ENCODE measurements at regions not wholly inside any gene's neighbourhood (a gene's known extent, or its start where the extent isn't known, plus 50 kb on each side); places are given as distances from the start of the nearest gene placed in this dataset.

DNA sequence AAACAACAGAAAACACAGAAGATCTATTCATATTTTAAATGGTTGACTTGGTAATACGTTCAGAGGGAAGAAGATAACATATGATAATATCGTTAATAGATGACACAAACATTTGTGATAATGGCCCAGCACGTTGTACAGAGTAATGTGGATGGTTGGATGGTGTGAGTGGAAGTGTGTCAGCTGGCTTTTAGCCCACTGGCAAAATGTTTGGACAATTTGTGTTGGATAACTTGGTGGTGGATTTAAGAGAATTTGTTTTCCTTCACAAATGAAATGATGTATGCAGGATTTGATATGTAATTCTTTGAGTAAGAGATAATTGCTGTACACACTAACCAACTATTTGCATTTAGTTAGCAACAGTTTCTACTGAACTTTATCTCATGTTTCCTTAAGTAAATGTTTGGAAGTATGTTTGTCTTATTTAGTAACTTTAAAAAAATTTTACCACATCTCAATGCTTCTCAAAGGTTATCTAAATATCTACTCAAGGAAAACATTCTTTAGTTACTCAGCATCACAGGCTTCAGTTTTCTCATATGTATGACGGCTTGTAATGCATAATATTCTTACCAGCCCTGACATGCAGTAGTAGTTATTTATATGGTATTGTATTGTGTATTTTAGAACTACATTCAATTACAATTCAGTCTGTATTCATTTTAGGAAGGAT lies 328.5 kb upstream of the GOLIM4 start (continued):
- TF ChIP-seq, protein P1, sequence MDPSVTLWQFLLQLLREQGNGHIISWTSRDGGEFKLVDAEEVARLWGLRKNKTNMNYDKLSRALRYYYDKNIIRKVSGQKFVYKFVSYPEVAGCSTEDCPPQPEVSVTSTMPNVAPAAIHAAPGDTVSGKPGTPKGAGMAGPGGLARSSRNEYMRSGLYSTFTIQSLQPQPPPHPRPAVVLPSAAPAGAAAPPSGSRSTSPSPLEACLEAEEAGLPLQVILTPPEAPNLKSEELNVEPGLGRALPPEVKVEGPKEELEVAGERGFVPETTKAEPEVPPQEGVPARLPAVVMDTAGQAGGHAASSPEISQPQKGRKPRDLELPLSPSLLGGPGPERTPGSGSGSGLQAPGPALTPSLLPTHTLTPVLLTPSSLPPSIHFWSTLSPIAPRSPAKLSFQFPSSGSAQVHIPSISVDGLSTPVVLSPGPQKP (IDR thresholded peaks at IDR 0.05; ENCODE audit: borderline replicate concordance, low read depth, low read length): no peak
- no peak for TF ChIP-seq SMC3 (IDR thresholded peaks at IDR 0.05; ENCODE audit: low read depth, low read length)

- H3K36me3 ChIP-seq (ENCODE audit: control insufficient read depth, insufficient read depth, low read length): no peaks in the 10 kb centered on the region
- peaks cover 8% of the 10 kb centered on the region for H3K4me1 ChIP-seq (ENCODE audit: control insufficient read depth, insufficient read depth, low read length)
- no peak overlapping the region for H2BK120ac ChIP-seq (ENCODE audit: low read depth, low read length)
- H3K27me3 ChIP-seq (ENCODE audit: control insufficient read depth, insufficient read depth, low read length): peaks cover 2% of the 10 kb centered on the region
- WGBS, 2 experiments (ENCODE audit: extremely low coverage in 2 of 2, insufficient read length in 1 of 2): no CpG with 5 or more reads among the region's 1 CpG
- H2BK20ac ChIP-seq (ENCODE audit: low read depth, low read length): no peak overlapping the region
- DNase-seq: no peak
- H3K4ac ChIP-seq (ENCODE audit: low read depth, low read length): no peak overlapping the region
- H4K20me1 ChIP-seq (ENCODE audit: insufficient read depth, low read length): no peaks in the 10 kb centered on the region
- H3K9me3 ChIP-seq (ENCODE audit: control insufficient read depth, insufficient read depth, low read length): peaks cover 2% of the 10 kb centered on the region; the same call in 1 of the 2 replicates
- no peak overlapping the region for H2BK5ac ChIP-seq (ENCODE audit: low read depth, low read length, poor library complexity, severe bottlenecking)
- H4K5ac ChIP-seq (ENCODE audit: low read depth, low read length): no peak overlapping the region
- H3K56ac ChIP-seq (ENCODE audit: extremely low read depth, insufficient read depth, low read length): no peak overlapping the region
- no peak overlapping the region for H2AFZ ChIP-seq (replicated peaks; ENCODE audit: low read length, poor library complexity)
- H3K9ac ChIP-seq (ENCODE audit: low read depth, low read length): no peak overlapping the region
- H3K4me2 ChIP-seq (ENCODE audit: low read depth, low read length): no peak overlapping the region
- dilution Hi-C loops (cut with HindIII; ENCODE audit: low sequenced_read_pairs, unreplicated experiment) (no loop called here), intact Hi-C loops (cut with micrococcal nuclease) (loop anchor here (5.0 kb wide), 1 partner anchor 81 kb away; no protein-coding TSS in a partner anchor), in situ Hi-C loops (cut with MboI; ENCODE audit: low sequenced_read_pairs) (no loop called here)
- H3K9me1 ChIP-seq (ENCODE audit: insufficient read depth, low read length): 0 out of 2 replicates have a peak, but pooled peaks cover 2% of the 10 kb centered on the region
- H3K14ac ChIP-seq (replicated peaks; ENCODE audit: low read depth, low read length): no peak overlapping the region
- H2AK5ac ChIP-seq (ENCODE audit: low read depth, low read length): no peak overlapping the region
- no peak overlapping the region for H2AK9ac ChIP-seq (replicated peaks; ENCODE audit: low read depth, low read length, poor library complexity)
- no peak overlapping the region for H4K91ac ChIP-seq (ENCODE audit: insufficient read depth, low read depth, low read length)
- no peak overlapping the region for H3K27ac ChIP-seq (ENCODE audit: insufficient read depth, low read length)
- TF ChIP-seq FOS (IDR thresholded peaks at IDR 0.05; ENCODE audit: low read depth, low read length) (no peak), BHLHE40 (IDR thresholded peaks at IDR 0.05; ENCODE audit: low read depth, low read length) (no peak), POLR2A (IDR thresholded peaks at IDR 0.05; ENCODE audit: low read depth, low read length) (no peak), USF2 (IDR thresholded peaks at IDR 0.05; ENCODE audit: low read depth, low read length) (no peak), NFE2L2 (IDR thresholded peaks at IDR 0.05; ENCODE audit: low read depth, low read length) (no peak), MAZ (IDR thresholded peaks at IDR 0.05; ENCODE audit: borderline replicate concordance, low read depth, low read length) (no peak), RAD21 (IDR thresholded peaks at IDR 0.05; ENCODE audit: low read length) (no peak), MXI1 (IDR thresholded peaks at IDR 0.05; ENCODE audit: borderline replicate concordance, low read depth, low read length) (no peak), RCOR1 (IDR thresholded peaks at IDR 0.05; ENCODE audit: insufficient replicate concordance, low read length) (no peak), RFX5 (IDR thresholded peaks at IDR 0.05; ENCODE audit: low read depth, low read length) (no peak), SMC3 (IDR thresholded peaks at IDR 0.05; ENCODE audit: low read depth, low read length) (no peak)
- TF ChIP-seq, protein P2, sequence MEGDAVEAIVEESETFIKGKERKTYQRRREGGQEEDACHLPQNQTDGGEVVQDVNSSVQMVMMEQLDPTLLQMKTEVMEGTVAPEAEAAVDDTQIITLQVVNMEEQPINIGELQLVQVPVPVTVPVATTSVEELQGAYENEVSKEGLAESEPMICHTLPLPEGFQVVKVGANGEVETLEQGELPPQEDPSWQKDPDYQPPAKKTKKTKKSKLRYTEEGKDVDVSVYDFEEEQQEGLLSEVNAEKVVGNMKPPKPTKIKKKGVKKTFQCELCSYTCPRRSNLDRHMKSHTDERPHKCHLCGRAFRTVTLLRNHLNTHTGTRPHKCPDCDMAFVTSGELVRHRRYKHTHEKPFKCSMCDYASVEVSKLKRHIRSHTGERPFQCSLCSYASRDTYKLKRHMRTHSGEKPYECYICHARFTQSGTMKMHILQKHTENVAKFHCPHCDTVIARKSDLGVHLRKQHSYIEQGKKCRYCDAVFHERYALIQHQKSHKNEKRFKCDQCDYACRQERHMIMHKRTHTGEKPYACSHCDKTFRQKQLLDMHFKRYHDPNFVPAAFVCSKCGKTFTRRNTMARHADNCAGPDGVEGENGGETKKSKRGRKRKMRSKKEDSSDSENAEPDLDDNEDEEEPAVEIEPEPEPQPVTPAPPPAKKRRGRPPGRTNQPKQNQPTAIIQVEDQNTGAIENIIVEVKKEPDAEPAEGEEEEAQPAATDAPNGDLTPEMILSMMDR (conservative IDR thresholded peaks at IDR 0.05; ENCODE audit: low read depth, low read length): no peak
- no peak overlapping the region for H2BK15ac ChIP-seq (ENCODE audit: low read depth, low read length)
- ATAC-seq (ENCODE audit: low read depth): no peak
- H3K79me1 ChIP-seq (ENCODE audit: low read depth in 1 of 2, low read length in 2 of 2): no peaks in the 10 kb centered on the region
- H3K4me3 ChIP-seq (ENCODE audit: insufficient read depth, low read depth, low read length): no peak overlapping the region
- no TSS peak for BruUV-seq (replicated peaks)
- CTCF ChIA-PET: no interaction called here
- no peak overlapping the region for H3K23ac ChIP-seq (ENCODE audit: low read depth, low read length)
- no peak overlapping the region for H3K18ac ChIP-seq (ENCODE audit: low read depth, low read length)
- POLR2A ChIA-PET (ENCODE audit: unreplicated experiment): no interaction called here
- H4K8ac ChIP-seq (ENCODE audit: low read depth in 2 of 2, low read length in 2 of 2): no peak overlapping the region
Measured at GRCh38 chr3:168422843-168423242, 327.1 kb upstream of the GOLIM4 start.
